OCI-LY7 (cell line): ENCODE measurements at regions not wholly inside any gene's neighbourhood (a gene's known extent, or its start where the extent isn't known, plus 50 kb on each side); places are given as distances from the start of the nearest gene placed in this dataset.

Experiments
- BruUV-seq: library from RNA; stranded (reverse); fragments of 400-500 nt; replicated peaks from 2 replicates; lab custom pipeline; 2021; lab: Mats Ljungman, UMichigan
- CTCF ChIA-PET: fragments of 300-600 bp; sonication (Branson Sonifier 250); formaldehyde crosslinking; loops from one replicate; lab custom pipeline; 2022; ENCODE audit warnings: antibody characterized with exemption; ENCODE audit not compliant: unreplicated experiment; lab: Charles Lee
- POLR2A ChIA-PET: fragments of 300-600 bp; sonication (Branson Sonifier 250); formaldehyde crosslinking; loops from one replicate; lab custom pipeline; 2022; ENCODE audit warnings: antibody characterized with exemption; lab: Charles Lee
- DNase-seq: peaks from one replicate; pipeline ENCODE4 v3.0.0-alpha.2; 2015; ENCODE audit warnings: low spot score
- H2AFZ ChIP-seq: fragments of 200-600 bp; sonication (generic), shearing (Covaris generic); 2 replicates; pipeline ENCODE4 v1.6.1; 2014; ENCODE audit warnings: mild to moderate bottlenecking, antibody characterized with exemption, low read length, moderate library complexity
- H3K27ac ChIP-seq: fragments of 200-600 bp; sonication (generic); 2 replicates; pipeline ENCODE4 v1.5.1; 2014; ENCODE audit warnings: mixed run types, low read depth, mild to moderate bottlenecking, moderate library complexity, low read length, inconsistent platforms; ENCODE audit not compliant: poor library complexity, severe bottlenecking
- H3K36me3 ChIP-seq: fragments of 200-600 bp; sonication (generic); 2 replicates; pipeline ENCODE4 v1.6.1; 2014; ENCODE audit warnings: mild to moderate bottlenecking, antibody characterized with exemption, low read length, moderate library complexity, mixed read lengths; ENCODE audit not compliant: insufficient read depth
- H3K4me1 ChIP-seq: fragments of 200-600 bp; sonication (generic); 2 replicates; pipeline ENCODE4 v1.5.1; 2014; ENCODE audit warnings: mild to moderate bottlenecking, low read length; ENCODE audit not compliant: insufficient read depth, poor library complexity, severe bottlenecking
- H3K4me2 ChIP-seq: fragments of 200-600 bp; sonication (generic); 2 replicates; pipeline ENCODE4 v1.6.1; 2014; ENCODE audit warnings: mild to moderate bottlenecking, low read length
- H3K4me3 ChIP-seq: fragments of 200-600 bp; sonication (generic); 2 replicates; pipeline ENCODE4 v1.5.1; 2014; ENCODE audit warnings: mild to moderate bottlenecking, low read depth, low read length; ENCODE audit not compliant: poor library complexity, severe bottlenecking
- H3K79me2 ChIP-seq: fragments of 200-600 bp; sonication (generic); 2 replicates; pipeline ENCODE4 v1.6.1; 2016; ENCODE audit warnings: low read depth, mild to moderate bottlenecking, low read length, moderate library complexity, mixed read lengths; ENCODE audit not compliant: insufficient read depth
- H3K9me2 ChIP-seq: fragments of 200-600 bp; sonication (generic); 2 replicates; pipeline ENCODE4 v1.6.1; 2016; ENCODE audit warnings: mild to moderate bottlenecking, low read length, mixed read lengths; ENCODE audit not compliant: insufficient read depth
- H3K9me3 ChIP-seq: fragments of 200-600 bp; sonication (generic); 2 replicates; pipeline ENCODE4 v1.6.1; 2014; ENCODE audit warnings: mild to moderate bottlenecking, mixed run types, low read length, mixed read lengths
- H4K20me1 ChIP-seq: fragments of 200-600 bp; sonication (generic); 2 replicates; pipeline ENCODE4 v1.6.1; 2014; ENCODE audit warnings: mild to moderate bottlenecking, antibody characterized with exemption, low read length, moderate library complexity, mixed read lengths; ENCODE audit not compliant: insufficient read depth
- CTCF ChIP-seq: fragments of 200-600 bp; sonication (generic); conservative IDR thresholded peaks from 2 replicates; pipeline ENCODE4 v1.5.1; 2014; ENCODE audit warnings: mild to moderate bottlenecking, antibody characterized with exemption, low read length, moderate library complexity, mixed read lengths
- EZH2phosphoT487 ChIP-seq: fragments of 200-600 bp; sonication (generic); IDR thresholded peaks from 2 replicates; pipeline ENCODE4 v1.6.1; 2018; ENCODE audit warnings: low read depth, borderline replicate concordance, mild to moderate bottlenecking, mixed run types, antibody characterized with exemption, low read length, moderate library complexity, mixed read lengths
- intact Hi-C: fragments of 100-400 bp; cut with micrococcal nuclease; formaldehyde crosslinking; loops from one replicate; pipeline ENCODE4 v1.10.0; 2022; ENCODE audit not compliant: unreplicated experiment

GRCh38 chr9:80049096-80049782 lies 477.5 kb downstream of the TLE4 start:
- Histone ChIP-seq H3K9me3 (no peaks in the 10 kb centered on the region), H3K9me2 (no peaks in the 10 kb centered on the region), H3K79me2 (no peaks in the 10 kb centered on the region), H3K4me3 (no peak overlapping the region), H3K36me3 (no peaks in the 10 kb centered on the region), H3K4me2 (no peak overlapping the region), H4K20me1 (no peaks in the 10 kb centered on the region), H2AFZ (no peak overlapping the region), H3K4me1 (no peaks in the 10 kb centered on the region), H3K27ac (no peak overlapping the region)
- CTCF ChIA-PET: no interaction called here
- no peak for TF ChIP-seq EZH2phosphoT487
- BruUV-seq: no TSS peak
- POLR2A ChIA-PET: interaction anchor here (0.6 to 1.5 kb wide), 3 partner anchors 12 to 1077 kb away, joined by 3 to 6 read pairs (median 4); no protein-coding TSS in a partner anchor
- intact Hi-C loops: no loop called here
- DNase-seq: no peak

GRCh38 chr9:80046481-80046880 lies 474.7 kb downstream of the TLE4 start:
- ChIA-PET POLR2A (no interaction called here), CTCF (no interaction called here)
- no peaks in the 10 kb centered on the region for H3K4me1 ChIP-seq
- H3K27ac ChIP-seq: no peak overlapping the region
- no TSS peak for BruUV-seq
- H3K36me3 ChIP-seq: no peaks in the 10 kb centered on the region
- no peak for TF ChIP-seq CTCF
- no peaks in the 10 kb centered on the region for H4K20me1 ChIP-seq
- H2AFZ ChIP-seq: no peak overlapping the region
- H3K9me3 ChIP-seq: no peaks in the 10 kb centered on the region
- DNase-seq: no peak
- H3K4me3 ChIP-seq: no peak overlapping the region
- H3K9me2 ChIP-seq: no peaks in the 10 kb centered on the region
- intact Hi-C loops: no loop called here
- no peaks in the 10 kb centered on the region for H3K79me2 ChIP-seq
- no peak overlapping the region for H3K4me2 ChIP-seq

- H3K9me2 ChIP-seq: no peaks in the 10 kb centered on the region
- H3K4me1 ChIP-seq: no peaks in the 10 kb centered on the region
- intact Hi-C loops: no loop called here
- ChIA-PET POLR2A (interaction anchor here (0.8 kb wide), 1 partner anchor 11 kb away, joined by 7 read pairs; no protein-coding TSS in a partner anchor), CTCF (no interaction called here)
- no peak overlapping the region for H3K27ac ChIP-seq
- H4K20me1 ChIP-seq: no peaks in the 10 kb centered on the region
- H3K4me3 ChIP-seq: no peak overlapping the region
- H2AFZ ChIP-seq: no peak overlapping the region
- no peak overlapping the region for H3K4me2 ChIP-seq
- TF ChIP-seq EZH2phosphoT487: no peak
- TF ChIP-seq CTCF: no peak
- no peaks in the 10 kb centered on the region for H3K36me3 ChIP-seq
- no peak for DNase-seq
- no peaks in the 10 kb centered on the region for H3K9me3 ChIP-seq
- BruUV-seq: no TSS peak
- no peaks in the 10 kb centered on the region for H3K79me2 ChIP-seq
Measured at GRCh38 chr9:80041821-80042220, 470.1 kb downstream of the TLE4 start.
